Erythroblast (primary cell): ENCODE measurements at regions not wholly inside any gene's neighbourhood (a gene's known extent, or its start where the extent isn't known, plus 50 kb on each side); places are given as distances from the start of the nearest gene placed in this dataset.

Experiments used
- GATA1 ChIP-seq: IDR thresholded peaks from 2 replicates; pipeline ENCODE4 v1.6.1; 2011; ENCODE audit warnings: low read depth, mild to moderate bottlenecking, control low read depth, low read length, moderate library complexity
- POLR2A ChIP-seq: IDR thresholded peaks from 2 replicates; pipeline ENCODE4 v1.6.1; 2011; ENCODE audit warnings: mild to moderate bottlenecking, low read length

DNA sequence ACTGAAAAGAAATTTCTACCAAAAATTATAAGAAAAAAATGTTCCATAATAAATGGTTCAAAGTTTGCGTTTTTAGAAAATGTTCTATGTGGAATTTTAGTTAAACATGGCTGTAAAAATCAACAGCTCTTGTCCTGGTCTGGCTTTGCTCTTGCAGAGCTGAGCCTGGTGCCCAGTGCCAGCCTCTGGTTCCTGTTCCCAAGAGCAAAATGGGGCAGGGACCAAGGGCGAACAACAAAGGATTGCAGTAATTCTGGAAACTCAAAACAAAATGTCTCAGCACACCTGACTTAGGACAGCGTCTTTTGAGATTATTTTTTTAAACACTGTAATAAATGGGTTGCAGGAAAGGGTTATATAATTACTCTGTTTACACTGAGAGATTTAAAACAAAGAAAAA is 174.7 kb downstream of the ANAPC1 start:
- TF ChIP-seq POLR2A (no peak), GATA1 (no peak)
